A549 (cell line): ENCODE measurements at regions not wholly inside any gene's neighbourhood (a gene's known extent, or its start where the extent isn't known, plus 50 kb on each side); places are given as distances from the start of the nearest gene placed in this dataset.

ENCODE experiments used
- ATAC-seq, 2 experiments: fragments of 200-7000 bp in 1 of 2; fragments of >200 bp in 1 of 2; cut with Nextera tagmentation in 1 of 2; cut with Tn5 transposase in 1 of 2; 3 replicates each; pipeline versions ENCODE4 v1.8.0 to v1.9.1; 2018 to 2020; ENCODE audit warnings: mild to moderate bottlenecking in 1 of 2, moderate library complexity in 1 of 2
- CTCF ChIA-PET: fragments of 300-600 bp; sonication (Branson Sonifier 250); formaldehyde crosslinking; extraction: SDS; loops from one replicate; lab custom pipeline; 2021; ENCODE audit warnings: antibody characterized with exemption, inconsistent platforms; lab: Yijun Ruan, JAX
- POLR2A ChIA-PET: fragments of 350-600 bp; formaldehyde crosslinking; extraction: SDS; loops from one replicate; lab custom pipeline; 2021; ENCODE audit warnings: antibody characterized with exemption, inconsistent platforms; lab: Yijun Ruan, JAX
- DNase-seq, 2 experiments: peaks; one replicate each; pipeline versions ENCODE4 v3.0.0 to v3.0.0-alpha.2; 2011 to 2016; ENCODE audit warnings: low read depth in 1 of 2, low spot score in 1 of 2
- FAIRE-seq: peaks from 2 replicates; lab custom pipeline; 2011; peaks lifted over from hg19 to GRCh38; lab: Jason Lieb, UNC
- H3K27ac ChIP-seq, 2 experiments: fragments of >200 bp; sonication (Bioruptor Twin); formaldehyde crosslinking; 3 replicates each; pipeline ENCODE4 v1.5.1; 2016 to 2017
- H3K4me1 ChIP-seq: fragments of >200 bp; sonication (Bioruptor Twin); formaldehyde crosslinking; 3 replicates; pipeline ENCODE4 v1.6.1; 2016
- H3K4me2 ChIP-seq: fragments of >200 bp; sonication (Bioruptor Twin); formaldehyde crosslinking; 3 replicates; pipeline ENCODE4 v1.6.1; 2016
- H3K4me3 ChIP-seq: fragments of >200 bp; sonication (Bioruptor Twin); formaldehyde crosslinking; 3 replicates; pipeline ENCODE4 v1.5.1; 2016
- H3K9me3 ChIP-seq: fragments of >200 bp; sonication (Bioruptor Twin); formaldehyde crosslinking; 3 replicates; pipeline ENCODE4 v1.6.1; 2016
- E2F6 ChIP-seq: IDR thresholded peaks from 2 replicates; pipeline ENCODE4 v1.6.1; 2012; ENCODE audit warnings: low read depth, borderline replicate concordance
- EHMT2 ChIP-seq: fragments of 200-600 bp; sonication (generic); IDR thresholded peaks from 2 replicates; pipeline ENCODE4 v1.6.1; 2016; ENCODE audit warnings: antibody characterized with exemption, low read depth, mild to moderate bottlenecking, moderate library complexity
- EP300 ChIP-seq, 2 experiments: fragments of >200 bp; sonication (Bioruptor Twin); formaldehyde crosslinking; IDR thresholded peaks; 2 replicates in 1 of 2; 3 replicates in 1 of 2; pipeline ENCODE4 v1.6.1; 2016 to 2017
- ESRRA ChIP-seq: fragments of 150-350 bp; IDR thresholded peaks from 2 replicates; pipeline ENCODE4 v1.6.1; 2014; ENCODE audit warnings: mild to moderate bottlenecking, low read length, borderline replicate concordance
- FOSB ChIP-seq: fragments of 250-450 bp; sonication (Bioruptor Pico); IDR thresholded peaks from 2 replicates; pipeline ENCODE4 v1.5.0; 2020; ENCODE audit warnings: mild to moderate bottlenecking, moderate library complexity
- FOSL2 ChIP-seq, 2 experiments: fragments of 450-650 bp in 1 of 2; fragments of >200 bp in 1 of 2; sonication (Bioruptor Twin) in 1 of 2; formaldehyde crosslinking; IDR thresholded peaks; 2 replicates each; pipeline versions ENCODE4 v1.5.0 to v1.6.1; 2016 to 2020; ENCODE audit warnings: mild to moderate bottlenecking in 1 of 2, moderate library complexity in 1 of 2
- GATA3 ChIP-seq: IDR thresholded peaks from 2 replicates; pipeline ENCODE4 v1.6.1; 2012; ENCODE audit warnings: borderline replicate concordance
- KDM1A ChIP-seq: fragments of 200-600 bp; sonication (generic); IDR thresholded peaks from 2 replicates; pipeline ENCODE4 v1.6.1; 2016; ENCODE audit warnings: low read depth, mild to moderate bottlenecking
- KDM5A ChIP-seq: fragments of 200-600 bp; sonication (generic); IDR thresholded peaks from 2 replicates; pipeline ENCODE4 v1.6.1; 2016; ENCODE audit warnings: antibody characterized with exemption, mild to moderate bottlenecking
- MAZ ChIP-seq: fragments of 150-350 bp; IDR thresholded peaks from 2 replicates; pipeline ENCODE4 v1.6.1; 2014; ENCODE audit warnings: antibody characterized with exemption, low read depth, low read length, borderline replicate concordance
- NFE2L2 ChIP-seq: fragments of 150-350 bp; conservative IDR thresholded peaks from 2 replicates; pipeline ENCODE4 v1.6.1; 2014; ENCODE audit warnings: low read length
- NPAS2 ChIP-seq: fragments of 250-450 bp; sonication (Bioruptor Pico); IDR thresholded peaks from 2 replicates; pipeline ENCODE4 v1.8.0; 2022; ENCODE audit warnings: mild to moderate bottlenecking, moderate library complexity, borderline replicate concordance
- PHF8 ChIP-seq: fragments of 200-600 bp; sonication (generic); IDR thresholded peaks from 2 replicates; pipeline ENCODE4 v1.6.1; 2016; ENCODE audit warnings: low read depth, mild to moderate bottlenecking, antibody characterized with exemption, moderate library complexity, borderline replicate concordance
- POLR2A ChIP-seq: IDR thresholded peaks from 2 replicates; pipeline ENCODE4 v1.6.1; 2012; ENCODE audit warnings: mild to moderate bottlenecking, low read length
- POLR2AphosphoS2 ChIP-seq: conservative IDR thresholded peaks from 2 replicates; pipeline ENCODE4 v1.6.1; 2012; ENCODE audit warnings: low read length, improper control_type of control experiment, inconsistent platforms
- RARB ChIP-seq: fragments of 250-450 bp; sonication (Bioruptor Pico); IDR thresholded peaks from 2 replicates; pipeline ENCODE4 v1.8.0; 2021; ENCODE audit warnings: mild to moderate bottlenecking, moderate library complexity
- RCOR1 ChIP-seq: fragments of 150-350 bp; IDR thresholded peaks from 2 replicates; pipeline ENCODE4 v1.6.1; 2014; ENCODE audit warnings: antibody characterized with exemption, low read length, low read depth
- REST ChIP-seq: fragments of 200-600 bp; sonication (generic); IDR thresholded peaks from 2 replicates; pipeline ENCODE4 v1.6.1; 2016; ENCODE audit warnings: antibody characterized with exemption, mild to moderate bottlenecking, moderate library complexity
- SMC3 ChIP-seq: fragments of >200 bp; sonication (Bioruptor Twin); formaldehyde crosslinking; IDR thresholded peaks from 3 replicates; pipeline ENCODE4 v1.6.1; 2018; ENCODE audit warnings: inconsistent platforms
- TFCP2L1 ChIP-seq: fragments of 250-450 bp; sonication (Bioruptor Pico); IDR thresholded peaks from 2 replicates; pipeline ENCODE4 v1.5.0; 2021; ENCODE audit warnings: mild to moderate bottlenecking
- TP53 ChIP-seq: fragments of 250-450 bp; sonication (Bioruptor Pico); IDR thresholded peaks from 2 replicates; pipeline ENCODE4 v1.5.0; 2021; ENCODE audit warnings: mild to moderate bottlenecking, moderate library complexity
- ZFP36 ChIP-seq: fragments of 450-650 bp; IDR thresholded peaks from 2 replicates; pipeline ENCODE4 v1.6.1; 2014; ENCODE audit warnings: borderline replicate concordance; ENCODE audit not compliant: partially characterized antibody
- ZNF302 ChIP-seq: fragments of 250-450 bp; sonication (Bioruptor Pico); IDR thresholded peaks from 2 replicates; pipeline ENCODE4 v1.9.0; 2021; ENCODE audit warnings: inconsistent platforms, mild to moderate bottlenecking, moderate library complexity
- WGBS: methylation state at CpG from one replicate; pipeline ENCODE4 v1.1.6; 2017; ENCODE audit errors: missing lambda C conversion rate; 5-methylcytosine and 5-hydroxymethylcytosine counted together
- TF ChIP-seq, protein P1 (sequence below): fragments of 250-450 bp; sonication (Bioruptor Pico); IDR thresholded peaks from 2 replicates; pipeline ENCODE4 v1.5.0; 2020; ENCODE audit warnings: low read depth, mild to moderate bottlenecking, moderate library complexity
- TF ChIP-seq, protein P2 (sequence below): fragments of >200 bp; sonication (Bioruptor Twin); formaldehyde crosslinking; IDR thresholded peaks from 3 replicates; pipeline ENCODE4 v1.5.1; 2016
- TF ChIP-seq, protein P3 (sequence below): fragments of >200 bp; sonication (Bioruptor Twin); formaldehyde crosslinking; IDR thresholded peaks from 2 replicates; pipeline ENCODE4 v1.6.1; 2016
- TF ChIP-seq, protein P4 (sequence below): fragments of >200 bp; sonication (Bioruptor Twin); formaldehyde crosslinking; IDR thresholded peaks from 3 replicates; pipeline ENCODE4 v1.6.1; 2016

GRCh38 chr15:94965593-94965992, 734.2 kb downstream of the MCTP2 start:
- FAIRE-seq (no peak), ATAC-seq (no peak), DNase-seq (no peak)
- peaks cover 8% of the 10 kb centered on the region; the same call in 1 of the 3 replicates for H3K9me3 ChIP-seq
- no peak overlapping the region for H3K4me3 ChIP-seq
- ChIA-PET CTCF (no interaction called here), POLR2A (no interaction called here)
- no peak overlapping the region for H3K27ac ChIP-seq
- TF ChIP-seq RCOR1: no peak
- TF ChIP-seq E2F6: no peak
- TF ChIP-seq FOSL2 (IDR thresholded peaks at IDR 0.05): no peak
- TF ChIP-seq FOSL2 (CRISPR knock-in tag; IDR thresholded peaks at IDR 0.05): no peak
- no peak for TF ChIP-seq PHF8
- no peak for TF ChIP-seq MAZ
- TF ChIP-seq ZFP36: no peak
- 4% methylated on average over 3 of the region's 3 CpGs for WGBS
- H3K4me1 ChIP-seq: no peaks in the 10 kb centered on the region
- H3K4me2 ChIP-seq: no peak overlapping the region

GRCh38 chr15:94968133-94968532, 736.8 kb downstream of the MCTP2 start:
- WGBS: 3% methylated on average over 5 of the region's 5 CpGs
- no peak for TF ChIP-seq FOSB (CRISPR knock-in tag)
- no peak for TF ChIP-seq RARB (CRISPR knock-in tag)
- no peak for TF ChIP-seq POLR2A
- TF ChIP-seq, protein P1, sequence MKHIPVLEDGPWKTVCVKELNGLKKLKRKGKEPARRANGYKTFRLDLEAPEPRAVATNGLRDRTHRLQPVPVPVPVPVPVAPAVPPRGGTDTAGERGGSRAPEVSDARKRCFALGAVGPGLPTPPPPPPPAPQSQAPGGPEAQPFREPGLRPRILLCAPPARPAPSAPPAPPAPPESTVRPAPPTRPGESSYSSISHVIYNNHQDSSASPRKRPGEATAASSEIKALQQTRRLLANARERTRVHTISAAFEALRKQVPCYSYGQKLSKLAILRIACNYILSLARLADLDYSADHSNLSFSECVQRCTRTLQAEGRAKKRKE (CRISPR knock-in tag): no peak
- no peak for TF ChIP-seq TFCP2L1 (CRISPR knock-in tag)
- TF ChIP-seq ESRRA: no peak
- TF ChIP-seq, protein P2, sequence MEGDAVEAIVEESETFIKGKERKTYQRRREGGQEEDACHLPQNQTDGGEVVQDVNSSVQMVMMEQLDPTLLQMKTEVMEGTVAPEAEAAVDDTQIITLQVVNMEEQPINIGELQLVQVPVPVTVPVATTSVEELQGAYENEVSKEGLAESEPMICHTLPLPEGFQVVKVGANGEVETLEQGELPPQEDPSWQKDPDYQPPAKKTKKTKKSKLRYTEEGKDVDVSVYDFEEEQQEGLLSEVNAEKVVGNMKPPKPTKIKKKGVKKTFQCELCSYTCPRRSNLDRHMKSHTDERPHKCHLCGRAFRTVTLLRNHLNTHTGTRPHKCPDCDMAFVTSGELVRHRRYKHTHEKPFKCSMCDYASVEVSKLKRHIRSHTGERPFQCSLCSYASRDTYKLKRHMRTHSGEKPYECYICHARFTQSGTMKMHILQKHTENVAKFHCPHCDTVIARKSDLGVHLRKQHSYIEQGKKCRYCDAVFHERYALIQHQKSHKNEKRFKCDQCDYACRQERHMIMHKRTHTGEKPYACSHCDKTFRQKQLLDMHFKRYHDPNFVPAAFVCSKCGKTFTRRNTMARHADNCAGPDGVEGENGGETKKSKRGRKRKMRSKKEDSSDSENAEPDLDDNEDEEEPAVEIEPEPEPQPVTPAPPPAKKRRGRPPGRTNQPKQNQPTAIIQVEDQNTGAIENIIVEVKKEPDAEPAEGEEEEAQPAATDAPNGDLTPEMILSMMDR: no peak
- no peak for TF ChIP-seq KDM5A
- no peak for TF ChIP-seq GATA3
- TF ChIP-seq, protein P3, sequence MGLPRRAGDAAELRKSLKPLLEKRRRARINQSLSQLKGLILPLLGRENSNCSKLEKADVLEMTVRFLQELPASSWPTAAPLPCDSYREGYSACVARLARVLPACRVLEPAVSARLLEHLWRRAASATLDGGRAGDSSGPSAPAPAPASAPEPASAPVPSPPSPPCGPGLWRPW: no peak
- no peak for TF ChIP-seq E2F6
- no peak for TF ChIP-seq SMC3
- TF ChIP-seq EHMT2: no peak
- TF ChIP-seq ZNF302: no peak
- DNase-seq: no peak
- ChIA-PET CTCF (no interaction called here), POLR2A (no interaction called here)
- ATAC-seq: no peak
- Histone ChIP-seq H3K27ac (no peak overlapping the region), H3K4me1 (no peaks in the 10 kb centered on the region), H3K9me3 (peaks cover 8% of the 10 kb centered on the region; the same call in 2 of the 3 replicates), H3K4me3 (no peak overlapping the region), H3K4me2 (no peak overlapping the region)
- FAIRE-seq: no peak

DNA sequence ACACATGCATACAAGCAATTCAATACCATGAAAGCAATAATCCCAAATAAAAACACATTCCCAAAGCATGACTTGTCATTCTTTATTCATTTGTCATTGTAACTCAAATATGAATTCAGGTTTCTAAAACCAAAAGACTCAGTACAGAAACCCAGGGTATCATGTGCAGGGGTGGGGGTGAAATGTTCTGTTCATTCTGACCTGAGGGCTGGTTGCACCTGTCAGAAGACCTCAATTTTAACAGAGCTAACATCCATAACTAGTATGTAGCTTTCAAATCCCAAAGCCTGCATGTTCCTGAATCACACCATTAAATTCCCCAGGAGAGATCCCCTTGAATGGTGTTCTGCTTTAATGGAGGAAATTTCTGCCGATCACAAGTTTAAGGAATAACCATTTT, 738.7 kb downstream of the MCTP2 start:
- CTCF ChIA-PET: interaction anchor here (0.6 kb wide), 1 partner anchor 19 kb away, joined by 5 read pairs; no protein-coding TSS in a partner anchor
- ATAC-seq: no peak
- Histone ChIP-seq H3K4me1 (no peaks in the 10 kb centered on the region), H3K4me3 (no peak overlapping the region), H3K27ac (no peak overlapping the region), H3K9me3 (peaks cover 5% of the 10 kb centered on the region; the same call in 1 of the 3 replicates), H3K4me2 (no peak overlapping the region)
- 14% methylated on average over 1 of the region's 1 CpG for WGBS
- no peak for DNase-seq
- no peak for FAIRE-seq
- POLR2A ChIA-PET: no interaction called here
- TF ChIP-seq NFE2L2 (no peak), EHMT2 (no peak), NPAS2 (no peak), RCOR1 (no peak), KDM5A (no peak), TP53 (CRISPR knock-in tag) (no peak), KDM1A (no peak), POLR2AphosphoS2 (no peak), REST (no peak), EP300 (IDR thresholded peaks at IDR 0.05) (no peak)
- TF ChIP-seq, protein P4, sequence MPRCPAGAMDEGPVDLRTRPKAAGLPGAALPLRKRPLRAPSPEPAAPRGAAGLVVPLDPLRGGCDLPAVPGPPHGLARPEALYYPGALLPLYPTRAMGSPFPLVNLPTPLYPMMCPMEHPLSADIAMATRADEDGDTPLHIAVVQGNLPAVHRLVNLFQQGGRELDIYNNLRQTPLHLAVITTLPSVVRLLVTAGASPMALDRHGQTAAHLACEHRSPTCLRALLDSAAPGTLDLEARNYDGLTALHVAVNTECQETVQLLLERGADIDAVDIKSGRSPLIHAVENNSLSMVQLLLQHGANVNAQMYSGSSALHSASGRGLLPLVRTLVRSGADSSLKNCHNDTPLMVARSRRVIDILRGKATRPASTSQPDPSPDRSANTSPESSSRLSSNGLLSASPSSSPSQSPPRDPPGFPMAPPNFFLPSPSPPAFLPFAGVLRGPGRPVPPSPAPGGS: no peak
